GM19239 (cell line): ENCODE measurements at regions not wholly inside any gene's neighbourhood (a gene's known extent, or its start where the extent isn't known, plus 50 kb on each side); places are given as distances from the start of the nearest gene placed in this dataset.
"Not testable (repeated sequence)": the region's sequence is repeated elsewhere in the genome, so short reads cannot be mapped to it uniquely, and the experiment has no call there.

ENCODE experiments used
- DNase-seq: peaks from one replicate; pipeline ENCODE4 v3.0.0; 2011; ENCODE audit warnings: low spot score; ENCODE audit not compliant: insufficient read length
- FAIRE-seq: peaks from 2 replicates; lab custom pipeline; 2011; peaks lifted over from hg19 to GRCh38; lab: Jason Lieb, UNC

GRCh38 chr2:220811952-220812570 lies 760.0 kb downstream of the EPHA4 start:
- DNase-seq (no peak), FAIRE-seq (no peak)

DNA sequence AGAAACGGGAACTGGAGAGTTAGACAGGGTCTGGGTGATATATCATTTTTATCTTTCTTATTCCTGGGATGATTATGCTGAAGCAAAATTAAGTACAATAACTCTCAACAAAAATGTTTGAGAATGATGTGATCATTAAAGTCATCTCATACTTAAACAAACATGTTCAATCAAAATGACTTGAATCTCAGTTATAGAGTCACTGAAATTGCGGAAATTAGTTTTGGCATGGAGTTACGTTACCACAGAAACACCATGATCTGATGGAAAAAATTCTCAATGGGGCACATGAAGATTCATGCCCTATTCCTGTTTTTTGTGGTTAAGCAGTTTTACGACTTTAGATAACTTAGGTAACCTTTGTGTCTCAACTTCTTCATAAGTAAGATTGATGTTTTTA lies 757.7 kb downstream of the EPHA4 start:
- FAIRE-seq (no peak), DNase-seq (no peak)

- DNase-seq = no peak
- FAIRE-seq = no peak
These were observed 756.4 kb downstream of the EPHA4 start for GRCh38 chr2:220815698-220816097.

DNA sequence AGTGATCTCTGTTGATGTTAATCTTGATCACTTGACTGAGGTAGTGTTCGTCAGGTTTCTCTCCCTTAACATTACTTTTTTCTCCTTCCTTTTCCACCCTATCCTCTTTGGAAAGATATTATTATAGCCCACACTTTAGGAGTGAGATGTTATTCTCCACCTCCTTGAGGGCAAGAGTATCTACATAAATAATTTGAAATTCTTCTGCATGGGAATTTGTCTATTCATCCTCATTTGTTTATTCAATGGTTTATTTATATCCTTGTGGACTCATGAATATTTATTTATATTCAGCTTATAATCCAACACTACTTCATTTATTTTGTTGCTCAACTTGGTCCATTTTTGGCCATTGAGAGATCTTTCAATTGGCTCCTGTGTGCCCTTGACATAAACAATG lies 750.4 kb downstream of the EPHA4 start:
- FAIRE-seq = no peak

DNA sequence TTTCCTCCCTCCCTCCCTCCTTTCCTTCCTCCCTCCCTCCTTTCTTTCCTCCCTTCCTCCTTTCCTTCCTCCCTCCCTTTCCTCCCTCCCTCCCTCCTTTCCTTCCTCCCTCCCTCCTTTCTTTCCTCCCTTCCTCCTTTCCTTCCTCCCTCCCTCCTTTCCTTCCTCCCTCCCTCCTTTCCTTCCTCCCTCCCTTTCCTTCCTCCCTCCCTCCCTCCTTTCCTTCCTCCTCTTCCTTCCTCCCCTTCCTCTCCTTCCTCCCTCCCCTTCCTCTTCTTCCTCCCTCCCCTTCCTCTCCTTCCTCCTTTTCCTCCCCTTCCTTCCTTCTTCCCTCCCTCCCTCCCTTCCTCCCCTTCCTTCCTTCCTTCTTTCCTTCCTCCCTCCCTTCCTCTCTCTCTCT lies 748.5 kb downstream of the EPHA4 start:
- FAIRE-seq, DNase-seq: not testable (repeated sequence)

More for the DNA sequence above, 750.4 kb downstream of the EPHA4 start:
- no peak for DNase-seq

DNA sequence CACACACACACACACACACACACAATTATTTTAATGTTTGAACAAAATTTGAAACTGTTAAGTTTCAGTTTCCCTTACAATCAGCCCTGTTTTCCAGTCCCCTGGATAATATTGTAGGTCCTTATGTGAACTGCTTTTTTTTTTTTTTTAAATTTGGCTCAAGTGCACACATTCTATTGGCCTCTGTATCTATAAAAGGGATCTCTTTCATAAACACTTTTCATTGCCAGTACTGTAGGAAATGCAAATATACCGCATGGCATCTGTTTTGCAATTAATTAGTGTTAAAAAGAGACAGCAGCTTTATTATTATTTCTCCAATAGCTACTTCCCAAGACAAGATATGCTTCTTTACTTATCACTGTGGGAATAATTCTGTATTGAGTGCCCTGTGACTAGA lies 738.7 kb downstream of the EPHA4 start:
- DNase-seq (no peak), FAIRE-seq (no peak)

- FAIRE-seq (no peak), DNase-seq (no peak)
These were observed 736.5 kb downstream of the EPHA4 start for GRCh38 chr2:220835583-220835982.

- no peak for DNase-seq
- no peak for FAIRE-seq
These were observed 734.9 kb downstream of the EPHA4 start for GRCh38 chr2:220837226-220837625.

DNA sequence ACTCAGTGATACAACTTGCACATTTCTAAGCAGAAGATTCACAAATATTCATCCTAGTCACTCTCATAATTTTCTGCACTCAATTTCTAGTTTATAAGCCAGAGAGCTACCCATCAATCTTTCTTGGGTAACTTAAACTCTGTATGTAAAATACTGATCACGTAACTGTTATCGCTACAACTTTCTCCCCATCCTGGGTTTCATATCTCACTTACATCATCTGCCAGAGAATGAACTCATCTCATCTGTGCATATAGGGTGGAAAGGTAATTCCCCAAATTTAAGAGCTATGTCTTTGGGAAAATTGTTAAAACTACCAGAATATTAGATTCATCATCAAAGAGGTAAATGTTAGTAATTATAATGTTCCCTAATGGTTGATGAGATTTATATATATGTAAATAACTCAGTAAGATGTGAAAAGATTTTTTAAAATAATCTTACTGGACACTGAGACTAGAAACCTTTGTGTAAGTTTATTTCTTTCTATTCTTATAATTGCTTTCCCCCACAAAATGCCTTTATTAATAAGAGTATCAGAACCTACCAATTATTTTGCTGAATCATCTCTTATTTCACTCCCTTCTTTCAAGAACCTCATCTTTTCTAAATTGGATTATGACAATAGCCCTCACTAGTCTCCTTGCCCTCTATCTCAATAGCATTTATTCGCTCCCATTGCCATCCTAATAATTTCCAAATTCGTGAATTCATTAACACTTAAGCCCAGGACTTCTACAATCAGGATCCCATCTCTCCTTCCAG lies 729.0 kb downstream of the EPHA4 start:
- DNase-seq = no peak
- FAIRE-seq = no peak

DNA sequence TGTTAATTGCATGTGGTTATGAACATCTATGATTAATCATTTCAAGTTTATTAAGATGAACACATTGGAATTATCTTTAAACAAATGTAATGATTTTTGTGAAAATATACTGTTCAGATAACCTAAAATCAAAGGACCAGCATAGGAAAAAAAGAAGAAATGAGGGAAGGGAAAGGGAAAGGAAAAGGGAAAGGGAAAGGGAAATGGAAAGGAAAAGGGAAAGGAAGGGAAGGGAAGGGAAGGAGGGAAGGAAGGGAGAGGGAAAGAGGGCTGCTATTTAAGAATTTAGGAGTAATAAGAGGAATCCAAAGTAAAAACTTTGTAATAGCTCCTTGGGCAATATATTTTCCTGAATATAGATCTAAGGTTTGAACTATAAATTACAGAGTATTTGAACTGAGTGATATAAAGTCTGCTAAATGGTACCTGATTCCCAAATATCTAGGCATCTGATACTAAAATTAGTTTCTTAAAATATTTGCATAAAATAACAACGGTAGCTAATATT lies 726.3 kb downstream of the EPHA4 start:
- DNase-seq (no peak), FAIRE-seq (no peak)

DNA sequence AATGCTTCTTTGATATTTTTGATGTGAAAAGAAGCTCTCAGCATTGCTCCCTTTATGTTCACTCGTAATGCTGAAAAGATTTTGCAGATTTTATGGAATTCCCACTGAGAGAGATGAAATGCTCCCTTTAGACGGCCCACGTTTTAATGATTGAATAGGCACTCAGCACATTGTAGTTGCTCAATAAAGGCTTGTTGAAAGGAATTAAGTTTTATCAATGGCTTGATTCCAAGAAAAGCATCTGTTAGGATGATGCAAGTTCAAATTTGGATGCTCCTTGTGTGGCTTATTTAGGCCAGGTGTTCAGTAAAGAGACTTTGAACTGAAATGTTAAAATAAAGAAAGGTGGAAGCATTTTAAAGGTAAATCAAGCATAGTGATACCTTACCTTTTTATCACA lies 725.1 kb downstream of the EPHA4 start:
- DNase-seq (no peak), FAIRE-seq (no peak)

GRCh38 chr2:220847589-220847988 lies 724.5 kb downstream of the EPHA4 start:
- no peak for FAIRE-seq
- DNase-seq = no peak

DNA sequence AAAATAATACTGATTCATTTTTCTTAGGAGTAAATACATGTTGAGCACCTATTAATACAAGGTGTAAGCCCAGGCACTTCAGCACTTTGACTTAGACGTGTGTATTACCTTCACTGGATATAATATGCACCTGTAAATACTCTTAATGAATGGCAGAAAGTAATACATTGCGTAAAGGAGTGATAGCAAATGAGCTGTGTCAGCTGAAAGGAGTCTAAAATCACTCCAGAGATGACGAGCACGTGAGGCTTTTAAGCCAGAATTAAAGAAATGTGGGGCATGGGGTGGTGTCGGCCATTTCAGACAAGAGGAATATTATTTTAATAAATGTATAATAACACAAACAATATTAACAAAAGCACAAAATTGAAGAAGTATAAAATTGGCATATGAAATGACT lies 722.7 kb downstream of the EPHA4 start:
- FAIRE-seq = no peak
- no peak for DNase-seq

GRCh38 chr2:220850116-220850515 lies 722.0 kb downstream of the EPHA4 start:
- FAIRE-seq = no peak
- DNase-seq = no peak

GRCh38 chr2:220855296-220855695 lies 716.8 kb downstream of the EPHA4 start:
- no peak for DNase-seq
- FAIRE-seq = no peak

DNA sequence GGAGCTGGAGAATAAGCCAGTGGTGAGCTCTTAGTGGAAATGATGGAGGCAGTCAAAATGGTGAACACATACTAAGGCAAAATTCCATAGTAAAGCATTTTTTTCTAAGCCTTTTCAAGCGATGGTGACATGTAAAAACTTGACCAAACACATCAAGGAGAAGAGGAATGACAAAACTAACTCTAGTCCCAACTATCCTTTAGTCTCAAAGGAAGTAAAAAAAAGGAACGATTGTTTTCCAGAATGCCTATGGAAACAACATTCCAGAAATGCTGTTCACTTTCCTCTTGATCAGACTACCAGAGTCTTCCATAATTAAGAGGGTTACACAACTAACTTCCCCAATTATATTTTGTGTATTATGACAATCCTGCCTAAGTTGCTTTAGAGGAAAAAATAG lies 715.6 kb downstream of the EPHA4 start:
- FAIRE-seq (no peak), DNase-seq (no peak)

DNA sequence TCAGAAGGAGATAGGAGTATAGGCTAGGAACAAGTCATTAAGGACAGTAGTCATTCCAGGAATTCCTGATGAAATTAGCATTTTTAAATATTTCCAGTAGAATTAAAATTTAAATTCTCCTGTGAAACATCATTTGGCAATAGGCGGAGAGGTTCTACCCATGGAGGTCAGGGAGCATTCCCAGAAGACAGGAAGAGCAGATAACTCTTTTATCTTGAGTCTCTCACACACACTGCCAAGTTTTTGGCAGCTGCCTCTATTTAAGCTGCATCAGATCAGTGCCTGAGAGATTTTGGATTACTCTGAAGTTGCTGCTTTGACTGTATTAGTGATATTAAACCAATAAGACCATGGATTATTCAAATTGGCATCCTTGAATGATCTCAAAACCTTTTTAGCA lies 714.7 kb downstream of the EPHA4 start:
- DNase-seq (no peak), FAIRE-seq (no peak)

DNA sequence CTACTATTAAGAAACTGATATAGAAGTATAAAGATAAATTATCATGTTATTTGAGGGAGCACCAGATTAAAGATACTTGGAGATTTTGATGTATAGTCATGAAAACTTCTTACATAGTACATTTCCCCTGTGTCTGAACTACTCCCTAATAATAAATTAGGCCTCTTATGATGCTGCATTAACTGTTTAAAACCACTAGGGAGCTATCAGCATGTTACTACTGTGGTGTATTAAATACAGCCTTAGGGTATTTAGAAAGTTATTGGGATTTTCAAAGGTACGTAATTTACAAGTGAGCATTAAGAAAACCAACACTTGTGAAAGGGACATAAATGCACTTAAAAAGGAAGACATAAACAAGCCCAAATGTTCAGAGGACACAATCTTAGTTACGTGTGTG lies 714.0 kb downstream of the EPHA4 start:
- DNase-seq (no peak), FAIRE-seq (no peak)

DNA sequence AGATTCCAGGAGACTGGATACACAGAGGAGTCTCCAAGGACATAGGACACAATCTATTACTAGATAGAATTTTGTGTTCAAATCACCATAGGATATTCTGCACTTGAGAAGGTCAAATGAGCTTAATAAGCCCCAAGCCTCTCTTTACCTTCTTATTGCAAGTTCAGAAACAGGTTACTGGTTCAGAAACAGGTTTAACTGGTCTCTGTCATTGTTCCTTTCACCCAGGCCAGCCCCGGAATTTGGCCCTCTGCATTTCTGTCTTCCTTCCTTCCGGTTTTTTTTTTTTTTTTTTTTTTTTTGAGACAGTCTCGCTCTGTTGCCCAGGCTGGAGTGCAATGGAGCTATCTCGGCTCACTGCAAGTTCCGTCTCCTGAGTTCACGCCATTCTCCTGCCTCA lies 700.2 kb downstream of the EPHA4 start:
- DNase-seq = no peak

DNA sequence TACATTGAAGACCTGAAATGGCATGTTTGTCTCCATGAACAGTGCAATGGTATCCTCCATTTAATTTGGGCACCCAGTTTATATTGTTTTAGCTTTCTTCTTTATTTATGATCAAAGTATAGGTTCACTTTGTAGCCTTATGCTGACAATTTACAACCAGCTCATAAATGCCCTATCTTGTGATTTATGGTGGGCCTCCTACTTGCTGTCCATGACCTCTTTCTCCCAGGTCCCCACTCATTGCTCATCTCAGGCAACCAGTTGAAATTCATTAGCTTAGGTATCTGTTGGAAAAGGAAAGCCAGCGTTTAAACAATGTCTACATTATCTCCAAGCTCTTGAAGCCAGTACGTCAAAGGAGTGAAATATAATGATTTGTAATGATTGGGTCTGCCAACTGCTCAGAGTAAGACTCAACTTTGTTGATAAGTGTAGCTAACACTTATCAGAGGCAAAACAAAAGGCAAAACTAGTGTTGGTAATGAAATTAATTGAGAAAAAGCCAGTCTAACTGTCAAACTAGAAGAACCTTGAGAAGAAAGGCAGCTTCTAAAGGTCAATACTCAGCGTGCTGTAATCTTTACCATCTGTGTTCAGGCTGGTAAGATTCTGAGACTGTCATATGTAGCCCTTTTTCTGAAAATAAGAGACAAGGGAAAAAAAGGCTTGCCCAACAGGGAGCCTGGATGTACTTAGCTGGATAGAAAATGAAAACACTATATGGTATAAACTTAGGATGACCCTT lies 695.9 kb downstream of the EPHA4 start:
- DNase-seq (no peak), FAIRE-seq (no peak)

More for the DNA sequence above, 700.2 kb downstream of the EPHA4 start:
- no peak for FAIRE-seq

GRCh38 chr2:220877491-220877890 lies 694.6 kb downstream of the EPHA4 start:
- DNase-seq = no peak
- no peak for FAIRE-seq
